ENCODE measurements at regions not wholly inside any gene's neighbourhood (a gene's known extent, or its start where the extent isn't known, plus 50 kb on each side); places are given as distances from the start of the nearest gene placed in this dataset.

GRCh38 chr1:239526391-239526790, 140.0 kb downstream of the CHRM3 start:
- H3K4me2 ChIP-seq: no peak overlapping the region
- no peaks in the 10 kb centered on the region for H3K9me3 ChIP-seq
- 30% methylated on average over 4 of the region's 4 CpGs for WGBS (ENCODE audit: missing lambda C conversion rate)
- TF ChIP-seq ATOH8 (CRISPR knock-in tag; IDR thresholded peaks at IDR 0.05; ENCODE audit: low read depth) (no peak), MAX (IDR thresholded peaks at IDR 0.05) (no peak), CBX8 (IDR thresholded peaks at IDR 0.05) (no peak), FOSB (CRISPR knock-in tag; IDR thresholded peaks at IDR 0.05) (no peak)
- no peak overlapping the region for H3K4me3 ChIP-seq
- CTCF ChIA-PET: interaction anchor here (1.0 kb wide), 1 partner anchor 18 kb away, joined by 4 read pairs; no protein-coding TSS in a partner anchor
- H3K27ac ChIP-seq: no peak overlapping the region
- FAIRE-seq (no peak), DNase-seq (ENCODE audit: low read depth in 1 of 2, low spot score in 1 of 2) (no peak), ATAC-seq (no peak)
- POLR2A ChIA-PET: no interaction called here
- no peaks in the 10 kb centered on the region for H3K4me1 ChIP-seq

GRCh38 chr1:239527051-239527693, 140.8 kb downstream of the CHRM3 start:
- POLR2A ChIA-PET: no interaction called here
- no peak overlapping the region for H3K4me2 ChIP-seq
- ATAC-seq (no peak), FAIRE-seq (no peak), DNase-seq (ENCODE audit: low read depth in 1 of 2, low spot score in 1 of 2) (no peak)
- CTCF ChIA-PET: no interaction called here
- no peaks in the 10 kb centered on the region for H3K4me1 ChIP-seq
- H3K9me3 ChIP-seq: no peaks in the 10 kb centered on the region
- WGBS (ENCODE audit: missing lambda C conversion rate): 58% methylated on average over 3 of the region's 3 CpGs
- TF ChIP-seq FOSL2 (IDR thresholded peaks at IDR 0.05) (no peak), FOSL2 (CRISPR knock-in tag; IDR thresholded peaks at IDR 0.05) (no peak), BHLHE40 (IDR thresholded peaks at IDR 0.05; ENCODE audit: low read depth, low read length) (no peak), BCL3 (IDR thresholded peaks at IDR 0.05) (no peak), PBX3 (IDR thresholded peaks at IDR 0.05) (no peak), NR3C1 (IDR thresholded peaks at IDR 0.05) (no peak), TFCP2L1 (CRISPR knock-in tag; IDR thresholded peaks at IDR 0.05) (no peak), HMGXB4 (CRISPR knock-in tag; IDR thresholded peaks at IDR 0.05; ENCODE audit: borderline replicate concordance) (no peak), ZC3H11A (IDR thresholded peaks at IDR 0.05) (no peak), CEBPB (IDR thresholded peaks at IDR 0.05) (no peak), ZFP36 (IDR thresholded peaks at IDR 0.05; ENCODE audit: borderline replicate concordance, partially characterized antibody) (no peak), RAD21 (conservative IDR thresholded peaks at IDR 0.05 in 1 of 2, IDR thresholded peaks at IDR 0.05 in 1 of 2) (no peak), JUN (IDR thresholded peaks at IDR 0.05) (no peak), RARB (CRISPR knock-in tag; IDR thresholded peaks at IDR 0.05) (no peak), POLR2AphosphoS2 (conservative IDR thresholded peaks at IDR 0.05; ENCODE audit: low read length) (no peak), KDM5A (IDR thresholded peaks at IDR 0.05) (no peak)
- no peak overlapping the region for H3K27ac ChIP-seq
- no peak overlapping the region for H3K4me3 ChIP-seq

Measured in A549 (cell line).